ENCODE measurements at regions not wholly inside any gene's neighbourhood (a gene's known extent, or its start where the extent isn't known, plus 50 kb on each side); places are given as distances from the start of the nearest gene placed in this dataset.
"Not testable (repeated sequence)": the region's sequence is repeated elsewhere in the genome, so short reads cannot be mapped to it uniquely, and the experiment has no call there.

GRCh38 chr15:62413786-62414185 lies 248.7 kb upstream of the C2CD4B start:
- DNase-seq (ENCODE audit: low read depth, low spot score): no peak
- in situ Hi-C loops (cut with HindIII; ENCODE audit: low pct_unique_long_range_greater_than_20kb, low sequenced_read_pairs): no loop called here

- no peak for DNase-seq (ENCODE audit: low read depth, low spot score)
- in situ Hi-C loops (cut with HindIII; ENCODE audit: low pct_unique_long_range_greater_than_20kb, low sequenced_read_pairs): no loop called here
Measured at GRCh38 chr15:62415498-62415897, 250.4 kb upstream of the C2CD4B start.

- DNase-seq (ENCODE audit: low read depth, low spot score): no peak
- in situ Hi-C loops (cut with HindIII; ENCODE audit: low pct_unique_long_range_greater_than_20kb, low sequenced_read_pairs): no loop called here
Measured at GRCh38 chr15:62416526-62416925, 251.4 kb upstream of the C2CD4B start.

DNA sequence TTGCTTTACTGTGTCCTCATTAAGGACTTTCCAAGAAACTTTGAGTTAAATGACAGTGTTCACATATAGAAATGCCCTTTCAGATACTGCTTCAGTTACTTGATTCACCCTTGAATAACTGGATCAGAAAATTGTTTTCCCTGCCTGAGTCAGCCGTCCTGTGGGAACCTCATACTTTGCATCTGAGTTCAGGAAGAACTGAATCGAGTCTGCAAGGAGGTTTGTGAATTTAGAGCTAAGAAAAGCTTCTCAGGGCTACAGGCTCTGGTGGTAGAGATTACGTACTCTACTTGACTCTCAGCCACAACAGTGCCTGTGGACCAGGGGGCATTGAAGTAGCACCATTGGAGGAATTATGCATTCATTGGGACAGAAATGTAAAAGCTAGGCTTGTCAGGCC lies 252.4 kb upstream of the C2CD4B start:
- in situ Hi-C loops (cut with HindIII; ENCODE audit: low pct_unique_long_range_greater_than_20kb, low sequenced_read_pairs): no loop called here
- DNase-seq (ENCODE audit: low read depth, low spot score): no peak

DNA sequence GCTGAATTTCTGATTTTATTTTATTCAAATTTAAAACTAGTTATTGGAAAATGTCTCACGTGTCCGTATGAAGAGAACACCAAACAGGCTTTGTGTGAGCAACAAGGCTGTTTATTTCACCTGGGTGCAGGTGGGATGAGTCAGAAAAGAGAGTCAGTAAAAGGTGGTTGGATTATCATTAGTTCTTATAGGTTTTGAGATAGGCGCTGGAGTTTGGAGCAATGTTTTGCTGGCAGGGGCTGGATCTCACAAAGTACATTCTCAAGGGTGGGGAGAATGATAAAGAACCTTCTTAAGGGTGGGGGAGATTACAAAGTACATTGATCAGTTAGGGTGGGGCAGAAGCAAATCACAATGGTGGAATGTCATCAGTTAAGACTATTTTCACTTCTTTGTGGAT lies 253.4 kb upstream of the C2CD4B start:
- in situ Hi-C loops (cut with HindIII; ENCODE audit: low pct_unique_long_range_greater_than_20kb, low sequenced_read_pairs); DNase-seq (ENCODE audit: low read depth, low spot score): not testable (repeated sequence)

DNA sequence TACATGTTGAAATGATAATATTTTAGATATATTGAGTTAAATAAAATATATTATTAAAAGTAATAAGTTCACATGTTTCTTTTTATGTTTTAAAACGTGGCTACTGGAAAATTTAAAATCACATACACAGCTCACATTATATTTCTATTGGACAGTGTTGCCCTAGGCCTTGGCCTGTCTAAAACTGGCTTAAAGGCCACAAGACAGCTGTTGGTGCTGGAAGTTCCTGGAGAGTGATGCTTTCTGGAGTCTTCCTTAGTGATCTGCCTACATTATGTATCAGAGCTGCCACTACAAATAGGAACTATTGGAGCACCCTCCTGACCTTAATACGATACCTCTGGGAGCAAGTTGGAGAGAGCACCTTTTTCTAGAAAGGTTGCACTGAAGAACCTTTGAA lies 254.1 kb upstream of the C2CD4B start:
- in situ Hi-C loops (cut with HindIII; ENCODE audit: low pct_unique_long_range_greater_than_20kb, low sequenced_read_pairs): no loop called here
- no peak for DNase-seq (ENCODE audit: low read depth, low spot score)

DNA sequence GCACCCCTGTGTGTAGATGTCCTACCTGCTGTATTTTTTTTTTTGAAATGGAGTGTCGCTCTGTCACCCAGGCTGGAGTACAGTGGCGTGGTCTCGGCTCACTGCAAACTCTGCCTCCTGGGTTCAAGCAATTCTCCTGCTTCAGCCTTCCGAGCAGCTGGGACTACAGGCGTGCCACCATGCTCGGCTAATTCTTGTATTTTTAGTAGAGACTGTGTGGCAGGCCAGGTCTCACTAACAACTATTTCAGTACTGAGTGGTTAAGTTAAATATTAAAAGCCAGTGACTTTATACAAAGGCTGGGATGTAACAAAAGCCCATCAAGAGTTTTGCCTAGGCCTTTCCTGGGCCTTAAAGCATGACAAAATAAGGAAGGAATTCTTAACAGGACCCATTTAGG lies 255.3 kb upstream of the C2CD4B start:
- DNase-seq (ENCODE audit: low read depth, low spot score); in situ Hi-C loops (cut with HindIII; ENCODE audit: low pct_unique_long_range_greater_than_20kb, low sequenced_read_pairs): not testable (repeated sequence)

DNA sequence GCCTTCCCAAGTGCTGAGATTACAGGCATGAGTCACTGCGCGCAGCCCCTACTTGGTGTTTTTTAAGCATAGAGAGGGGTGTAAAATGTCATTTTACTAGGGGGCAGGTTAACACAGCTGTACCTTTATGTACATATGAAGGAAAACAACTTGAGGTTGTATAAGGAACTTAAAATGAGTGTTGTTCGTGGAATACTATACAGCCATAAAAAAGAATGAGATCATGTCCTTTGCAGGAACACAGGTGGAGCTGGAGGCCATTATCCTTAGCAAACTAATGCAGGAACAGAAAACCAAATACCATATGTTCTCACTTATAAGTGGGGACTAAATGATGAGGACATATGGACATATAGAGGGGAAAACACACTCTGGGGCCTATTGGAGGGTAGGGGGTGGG lies 256.2 kb upstream of the C2CD4B start:
- in situ Hi-C loops (cut with HindIII; ENCODE audit: low pct_unique_long_range_greater_than_20kb, low sequenced_read_pairs): no loop called here
- DNase-seq (ENCODE audit: low read depth, low spot score): no peak

- DNase-seq (ENCODE audit: low read depth, low spot score): no peak
- in situ Hi-C loops (cut with HindIII; ENCODE audit: low pct_unique_long_range_greater_than_20kb, low sequenced_read_pairs): no loop called here
Measured at GRCh38 chr15:62426387-62426956, 261.4 kb upstream of the C2CD4B start.

- in situ Hi-C loops (cut with HindIII; ENCODE audit: low pct_unique_long_range_greater_than_20kb, low sequenced_read_pairs): no loop called here
- no peak for DNase-seq (ENCODE audit: low read depth, low spot score)
Measured at GRCh38 chr15:62428259-62428658, 263.2 kb upstream of the C2CD4B start.

DNA sequence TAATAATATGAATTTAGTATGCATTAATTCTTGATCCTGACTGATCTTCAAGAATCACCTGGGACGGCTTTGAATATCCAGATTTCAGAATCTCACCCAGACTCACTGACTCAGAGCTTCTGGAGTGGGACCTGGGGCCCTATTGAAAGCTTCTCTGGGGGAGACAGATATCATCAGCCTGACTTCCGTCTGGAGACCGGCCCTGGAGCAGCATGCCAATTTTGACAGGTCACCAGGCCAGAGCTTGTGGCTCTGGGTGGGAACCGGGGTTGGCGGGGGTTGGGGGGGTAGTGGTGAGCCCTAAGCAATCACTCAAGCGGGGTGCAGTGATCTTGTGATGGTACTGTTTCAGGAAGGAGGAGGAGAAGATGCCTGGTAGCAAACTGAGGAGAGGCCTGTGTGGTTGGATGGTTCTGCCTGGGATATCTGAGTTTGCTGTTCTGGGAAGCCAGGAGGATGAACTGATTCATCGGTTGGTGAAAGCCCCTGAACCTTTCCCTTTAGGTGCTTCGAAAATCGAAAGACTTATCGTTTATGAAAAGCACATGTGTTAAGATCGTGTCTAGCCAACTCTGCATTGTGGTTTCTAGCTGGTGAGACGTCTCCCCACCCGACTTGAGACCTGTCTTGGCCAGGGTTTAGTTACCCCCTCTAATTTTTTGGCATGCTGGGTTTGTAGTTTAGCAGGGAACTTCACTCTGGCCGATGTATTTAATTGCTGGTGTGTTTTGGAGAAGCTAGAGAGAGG lies 263.9 kb upstream of the C2CD4B start:
- in situ Hi-C loops (cut with HindIII; ENCODE audit: low pct_unique_long_range_greater_than_20kb, low sequenced_read_pairs): no loop called here
- DNase-seq (ENCODE audit: low read depth, low spot score): no peak

DNA sequence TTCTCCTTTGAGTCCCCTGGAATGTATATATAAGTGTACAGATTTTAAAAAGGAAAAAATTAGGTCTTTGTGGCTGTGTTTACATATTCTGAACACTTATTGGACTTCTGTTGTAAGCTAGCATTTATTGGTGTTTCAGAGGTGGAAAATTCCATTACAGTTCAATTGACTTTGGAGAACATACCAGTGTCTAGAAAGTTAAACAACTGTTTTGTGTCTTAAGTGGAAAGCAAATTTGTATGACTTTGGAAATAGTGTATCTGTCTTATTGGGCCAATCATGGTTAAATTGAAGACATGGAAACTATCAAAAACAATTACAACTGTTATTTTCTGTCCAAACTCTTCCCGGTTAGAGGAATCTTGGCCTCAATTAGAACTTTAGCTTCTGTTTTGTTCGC lies 265.0 kb upstream of the C2CD4B start:
- in situ Hi-C loops (cut with HindIII; ENCODE audit: low pct_unique_long_range_greater_than_20kb, low sequenced_read_pairs): no loop called here
- no peak for DNase-seq (ENCODE audit: low read depth, low spot score)

- no peak for DNase-seq (ENCODE audit: low read depth, low spot score)
- in situ Hi-C loops (cut with HindIII; ENCODE audit: low pct_unique_long_range_greater_than_20kb, low sequenced_read_pairs): no loop called here
Measured at GRCh38 chr15:62430552-62430951, 265.5 kb upstream of the C2CD4B start.

- no peak for DNase-seq (ENCODE audit: low read depth, low spot score)
- in situ Hi-C loops (cut with HindIII; ENCODE audit: low pct_unique_long_range_greater_than_20kb, low sequenced_read_pairs): no loop called here
Measured at GRCh38 chr15:62431008-62431797, 266.1 kb upstream of the C2CD4B start.

DNA sequence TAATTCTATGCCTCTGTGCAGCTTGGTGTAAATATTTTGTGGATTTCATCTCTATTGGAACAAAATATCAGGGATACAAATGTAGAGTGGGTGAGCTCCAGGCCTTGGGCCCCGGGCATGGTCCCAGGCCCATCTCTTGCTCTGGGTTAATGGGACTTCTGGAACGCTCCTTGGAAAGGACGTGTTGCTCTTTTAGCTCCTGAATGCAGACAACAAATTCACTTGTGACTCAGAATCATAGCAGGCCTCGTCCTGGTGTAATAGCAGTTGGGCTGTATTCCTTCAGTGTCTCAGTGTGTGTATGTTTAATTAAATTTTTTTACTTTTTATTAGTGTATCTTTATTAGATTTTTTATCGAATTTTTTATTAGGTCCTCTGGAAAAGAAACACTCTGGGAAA lies 266.7 kb upstream of the C2CD4B start:
- in situ Hi-C loops (cut with HindIII; ENCODE audit: low pct_unique_long_range_greater_than_20kb, low sequenced_read_pairs): no loop called here
- DNase-seq (ENCODE audit: low read depth, low spot score): no peak

DNA sequence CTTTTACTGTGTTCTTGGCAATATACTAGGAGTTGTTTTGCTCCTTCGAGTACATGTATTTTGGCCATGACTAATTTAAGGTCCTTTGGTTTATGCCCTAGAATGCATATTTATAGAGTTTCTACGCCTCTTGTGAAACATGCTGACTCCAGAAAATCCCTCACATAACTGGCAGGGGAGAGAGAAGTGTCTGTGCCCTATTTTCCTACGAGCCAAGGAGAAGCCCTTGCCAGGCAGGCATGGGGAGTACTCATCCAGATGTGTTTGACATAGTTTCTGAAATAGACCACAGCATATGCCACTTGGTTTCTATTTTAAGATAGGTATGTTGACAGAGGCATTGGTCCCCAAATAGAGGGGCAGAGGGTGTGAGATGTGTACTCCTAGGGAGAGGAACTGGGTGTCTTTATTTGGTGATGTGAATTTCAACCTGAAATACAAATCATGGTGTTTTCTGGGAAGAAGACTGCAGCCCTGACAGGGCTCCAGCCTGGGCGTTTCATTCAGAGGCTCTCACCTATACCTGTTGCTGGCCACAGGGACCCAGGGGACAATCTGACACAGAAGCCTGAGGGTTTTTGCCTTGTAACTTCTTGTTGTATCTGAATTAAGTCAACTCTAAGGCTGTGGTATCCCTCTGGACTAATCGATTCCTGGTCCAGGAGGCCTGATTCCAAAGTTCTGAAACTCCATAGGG lies 267.8 kb upstream of the C2CD4B start:
- in situ Hi-C loops (cut with HindIII; ENCODE audit: low pct_unique_long_range_greater_than_20kb, low sequenced_read_pairs): no loop called here
- no peak for DNase-seq (ENCODE audit: low read depth, low spot score)

DNA sequence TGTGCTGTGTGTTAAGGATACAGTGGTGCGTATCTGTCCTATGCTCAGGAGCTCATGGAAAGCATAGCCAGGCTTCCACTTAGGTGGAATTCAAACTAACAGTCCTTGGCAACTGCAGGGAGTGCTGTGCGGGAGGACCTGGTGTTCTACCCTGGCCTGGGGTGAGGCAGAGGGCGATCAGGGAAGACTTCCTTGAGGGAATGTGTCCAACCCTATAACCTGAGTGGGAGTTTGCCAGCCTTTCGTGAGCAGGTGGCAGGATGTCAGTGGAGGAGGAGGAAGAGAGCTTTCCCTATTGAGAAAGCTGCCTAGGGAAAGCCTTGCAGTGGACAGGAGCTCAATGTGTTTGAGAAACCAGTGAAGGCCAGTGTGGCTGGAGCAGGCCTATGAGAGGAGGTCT lies 271.1 kb upstream of the C2CD4B start:
- in situ Hi-C loops (cut with HindIII; ENCODE audit: low pct_unique_long_range_greater_than_20kb, low sequenced_read_pairs): no loop called here

DNA sequence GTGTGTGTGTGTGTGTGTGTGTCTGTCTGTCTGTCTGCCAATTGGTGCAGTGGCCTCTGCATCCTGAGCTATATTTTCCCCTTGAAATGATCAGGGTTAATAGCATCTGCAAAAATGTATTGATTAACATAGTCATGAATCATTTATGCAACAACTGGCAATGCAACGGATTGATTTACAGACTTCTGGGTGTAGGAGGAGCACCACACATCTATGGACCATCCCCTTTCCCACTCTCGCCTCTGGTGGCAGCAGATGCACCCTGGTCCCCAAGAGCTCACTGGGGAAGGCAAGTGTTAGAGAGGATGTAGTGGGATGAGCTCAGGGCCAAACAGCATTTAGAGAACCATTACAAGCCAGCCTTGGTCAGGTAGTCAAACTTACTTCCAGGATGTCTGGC lies 272.7 kb upstream of the C2CD4B start:
- no peak for DNase-seq (ENCODE audit: low read depth, low spot score)
- in situ Hi-C loops (cut with HindIII; ENCODE audit: low pct_unique_long_range_greater_than_20kb, low sequenced_read_pairs): no loop called here

More for the DNA sequence above, 271.1 kb upstream of the C2CD4B start:
- DNase-seq (ENCODE audit: low read depth, low spot score): no peak

All from SK-MEL-5 (cell line).